Left ventricle myocardium inferior (tissue), 1 donor: ENCODE measurements at regions not wholly inside any gene's neighbourhood (a gene's known extent, or its start where the extent isn't known, plus 50 kb on each side); places are given as distances from the start of the nearest gene placed in this dataset.
A peak's percentile ranks its signal among the peaks of the same experiment; 100 is the strongest.

ENCODE experiments used
- DNase-seq: peaks from one replicate; pipeline ENCODE4 v3.0.0-alpha.2; 2020
- H3K27ac ChIP-seq: fragments of 200-600 bp; replicated peaks from 2 replicates; pipeline ENCODE4 v1.8.0; 2021
- H3K27me3 ChIP-seq: fragments of 200-600 bp; 2 replicates; pipeline ENCODE4 v1.8.0; 2021; ENCODE audit warnings: low read depth
- H3K36me3 ChIP-seq: fragments of 200-600 bp; 2 replicates; pipeline ENCODE4 v1.8.0; 2021
- H3K4me1 ChIP-seq: fragments of 200-600 bp; 2 replicates; pipeline ENCODE4 v1.8.0; 2021
- H3K4me3 ChIP-seq: fragments of 200-600 bp; 2 replicates; pipeline ENCODE4 v1.8.0; 2021; ENCODE audit warnings: mild to moderate bottlenecking, moderate library complexity
- H3K9me3 ChIP-seq: fragments of 200-600 bp; replicated peaks from 2 replicates; pipeline ENCODE4 v1.8.0; 2021
- intact Hi-C: fragments of 100-400 bp; cut with micrococcal nuclease; formaldehyde crosslinking; loops from one replicate; pipeline ENCODE4 v1.11.0; 2022
- TF ChIP-seq, protein P1 (sequence below): fragments of 200-600 bp; IDR thresholded peaks from 2 replicates; pipeline ENCODE4 v1.8.0; 2021; ENCODE audit warnings: antibody characterized with exemption, mild to moderate bottlenecking, borderline replicate concordance
- donor health status: DM: no; HTN: yes; CAD: no; lungs with severe emphysema.

DNA sequence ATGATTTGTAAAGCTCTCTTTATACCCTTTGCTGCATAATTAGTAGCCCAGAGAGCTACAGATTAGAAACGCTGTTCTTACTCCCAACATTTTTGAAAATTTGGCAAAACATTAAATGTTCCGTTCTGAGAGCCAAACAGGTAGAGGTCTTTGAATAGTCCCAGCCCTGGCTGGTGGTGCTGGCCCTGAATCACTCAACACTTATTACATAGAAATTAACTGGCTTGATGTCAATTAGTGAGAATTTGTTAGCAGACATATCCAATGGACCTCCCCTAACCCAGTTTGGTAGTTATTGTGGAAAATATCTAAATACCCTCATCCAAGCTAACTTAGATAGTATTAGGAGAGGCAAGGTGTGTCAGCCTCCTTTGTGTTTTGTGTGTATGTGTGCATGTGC is 440.7 kb downstream of the MTX2 start:
- peaks cover 15% of the 10 kb centered on the region for H3K4me1 ChIP-seq
- TF ChIP-seq, protein P1, sequence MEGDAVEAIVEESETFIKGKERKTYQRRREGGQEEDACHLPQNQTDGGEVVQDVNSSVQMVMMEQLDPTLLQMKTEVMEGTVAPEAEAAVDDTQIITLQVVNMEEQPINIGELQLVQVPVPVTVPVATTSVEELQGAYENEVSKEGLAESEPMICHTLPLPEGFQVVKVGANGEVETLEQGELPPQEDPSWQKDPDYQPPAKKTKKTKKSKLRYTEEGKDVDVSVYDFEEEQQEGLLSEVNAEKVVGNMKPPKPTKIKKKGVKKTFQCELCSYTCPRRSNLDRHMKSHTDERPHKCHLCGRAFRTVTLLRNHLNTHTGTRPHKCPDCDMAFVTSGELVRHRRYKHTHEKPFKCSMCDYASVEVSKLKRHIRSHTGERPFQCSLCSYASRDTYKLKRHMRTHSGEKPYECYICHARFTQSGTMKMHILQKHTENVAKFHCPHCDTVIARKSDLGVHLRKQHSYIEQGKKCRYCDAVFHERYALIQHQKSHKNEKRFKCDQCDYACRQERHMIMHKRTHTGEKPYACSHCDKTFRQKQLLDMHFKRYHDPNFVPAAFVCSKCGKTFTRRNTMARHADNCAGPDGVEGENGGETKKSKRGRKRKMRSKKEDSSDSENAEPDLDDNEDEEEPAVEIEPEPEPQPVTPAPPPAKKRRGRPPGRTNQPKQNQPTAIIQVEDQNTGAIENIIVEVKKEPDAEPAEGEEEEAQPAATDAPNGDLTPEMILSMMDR: no peak
- H3K4me3 ChIP-seq: no peak overlapping the region
- intact Hi-C loops: no loop called here
- no peaks in the 10 kb centered on the region for H3K27me3 ChIP-seq
- H3K9me3 ChIP-seq: no peaks in the 10 kb centered on the region
- no peaks in the 10 kb centered on the region for H3K36me3 ChIP-seq
- peak overlapping the region; percentile 27 for H3K27ac ChIP-seq
- no peak for DNase-seq

DNA sequence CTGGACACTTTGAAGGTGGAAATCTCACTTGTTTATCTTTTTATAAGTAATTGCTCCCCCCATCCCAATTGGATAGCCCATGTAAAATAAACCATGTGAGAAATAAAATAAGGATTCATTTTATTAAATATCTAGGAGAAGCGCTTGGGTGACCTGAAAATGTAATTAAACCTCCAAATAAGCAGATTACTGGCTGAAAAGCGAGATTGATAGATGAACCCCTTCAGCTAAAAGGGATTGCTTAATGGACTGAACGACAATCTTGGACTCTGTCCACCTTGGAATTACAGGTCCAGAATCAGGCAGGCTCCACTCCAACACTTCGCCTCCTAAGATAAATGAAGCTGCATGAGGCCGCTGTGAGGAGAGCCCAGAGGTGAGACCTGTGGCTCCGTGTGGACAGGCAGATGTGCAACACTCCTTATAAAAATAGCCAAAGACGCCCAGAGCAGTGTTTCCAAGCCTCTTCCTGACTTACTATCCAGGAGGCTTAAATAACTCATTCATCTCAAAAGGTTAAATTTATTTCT is 441.5 kb downstream of the MTX2 start:
- intact Hi-C loops: no loop called here
- H3K27ac ChIP-seq: no peak overlapping the region
- no peaks in the 10 kb centered on the region for H3K36me3 ChIP-seq
- TF ChIP-seq, protein P1: no peak
- no peaks in the 10 kb centered on the region for H3K9me3 ChIP-seq
- no peak for DNase-seq
- no peaks in the 10 kb centered on the region for H3K27me3 ChIP-seq
- peaks cover 15% of the 10 kb centered on the region for H3K4me1 ChIP-seq
- H3K4me3 ChIP-seq: no peak overlapping the region

DNA sequence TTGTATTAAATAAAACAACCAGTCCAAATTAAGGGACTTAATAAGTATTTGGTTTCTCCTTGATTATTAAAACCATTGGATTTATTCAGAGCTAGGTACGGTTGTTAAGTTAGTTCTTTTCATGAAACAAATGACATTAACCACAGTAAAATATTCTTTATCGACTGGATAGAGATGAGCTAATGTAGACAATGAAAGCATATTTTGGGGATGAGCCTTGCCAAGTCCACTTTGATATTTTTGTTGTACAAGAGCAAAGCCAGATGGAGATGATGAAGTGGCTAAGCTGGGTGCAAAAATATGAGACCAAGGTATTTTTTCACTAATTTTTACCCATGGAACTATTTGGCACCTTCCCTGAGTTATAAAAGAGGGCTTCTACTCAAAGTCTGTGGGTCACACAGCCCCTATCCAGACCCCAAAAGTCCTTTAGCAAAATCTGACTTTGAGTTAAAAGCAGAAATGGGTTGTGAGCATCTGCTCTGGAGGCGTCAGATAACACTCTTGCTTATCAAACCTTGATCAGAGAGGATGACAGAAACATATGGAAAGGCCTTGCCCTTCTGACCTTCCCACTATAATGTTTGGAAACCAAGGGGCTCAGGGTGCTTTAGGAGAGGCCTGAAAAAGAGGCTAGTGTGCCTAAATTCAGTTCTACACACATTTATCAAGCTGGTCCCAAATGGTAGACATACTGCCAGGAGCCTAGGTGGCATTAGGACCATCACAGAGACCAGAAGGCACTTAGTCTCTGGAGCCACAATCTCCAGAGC is 456.8 kb downstream of the MTX2 start:
- Histone ChIP-seq H3K4me1 (peaks cover 23% of the 10 kb centered on the region), H3K27me3 (no peaks in the 10 kb centered on the region), H3K27ac (no peak overlapping the region), H3K9me3 (no peaks in the 10 kb centered on the region), H3K36me3 (no peaks in the 10 kb centered on the region), H3K4me3 (no peak overlapping the region)
- no peak for DNase-seq
- intact Hi-C loops: no loop called here
- TF ChIP-seq, protein P1: no peak

DNA sequence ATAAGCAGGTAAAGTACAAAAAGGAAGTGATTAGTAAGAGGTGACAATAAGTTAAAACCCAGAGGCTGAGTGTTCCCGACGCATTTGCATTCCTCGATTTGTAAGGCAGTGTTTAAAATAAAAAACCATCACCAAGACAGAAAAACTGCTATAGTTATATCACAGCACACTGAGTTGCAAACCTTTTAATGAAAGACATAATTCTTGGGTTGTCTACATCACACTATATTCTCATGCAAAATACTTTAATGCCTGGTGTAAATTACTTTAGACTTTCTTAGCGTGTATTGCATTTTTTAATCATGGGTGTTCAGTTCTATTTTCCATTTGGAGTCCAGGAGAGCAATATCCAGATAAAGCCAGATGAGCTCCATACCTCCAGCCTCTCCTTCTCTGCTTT is 458.5 kb downstream of the MTX2 start:
- H3K4me3 ChIP-seq: no peak overlapping the region
- H3K27ac ChIP-seq: no peak overlapping the region
- no peak for DNase-seq
- H3K27me3 ChIP-seq: no peaks in the 10 kb centered on the region
- TF ChIP-seq, protein P1: no peak
- H3K4me1 ChIP-seq: peaks cover 31% of the 10 kb centered on the region
- no peaks in the 10 kb centered on the region for H3K9me3 ChIP-seq
- H3K36me3 ChIP-seq: no peaks in the 10 kb centered on the region
- intact Hi-C loops: no loop called here

DNA sequence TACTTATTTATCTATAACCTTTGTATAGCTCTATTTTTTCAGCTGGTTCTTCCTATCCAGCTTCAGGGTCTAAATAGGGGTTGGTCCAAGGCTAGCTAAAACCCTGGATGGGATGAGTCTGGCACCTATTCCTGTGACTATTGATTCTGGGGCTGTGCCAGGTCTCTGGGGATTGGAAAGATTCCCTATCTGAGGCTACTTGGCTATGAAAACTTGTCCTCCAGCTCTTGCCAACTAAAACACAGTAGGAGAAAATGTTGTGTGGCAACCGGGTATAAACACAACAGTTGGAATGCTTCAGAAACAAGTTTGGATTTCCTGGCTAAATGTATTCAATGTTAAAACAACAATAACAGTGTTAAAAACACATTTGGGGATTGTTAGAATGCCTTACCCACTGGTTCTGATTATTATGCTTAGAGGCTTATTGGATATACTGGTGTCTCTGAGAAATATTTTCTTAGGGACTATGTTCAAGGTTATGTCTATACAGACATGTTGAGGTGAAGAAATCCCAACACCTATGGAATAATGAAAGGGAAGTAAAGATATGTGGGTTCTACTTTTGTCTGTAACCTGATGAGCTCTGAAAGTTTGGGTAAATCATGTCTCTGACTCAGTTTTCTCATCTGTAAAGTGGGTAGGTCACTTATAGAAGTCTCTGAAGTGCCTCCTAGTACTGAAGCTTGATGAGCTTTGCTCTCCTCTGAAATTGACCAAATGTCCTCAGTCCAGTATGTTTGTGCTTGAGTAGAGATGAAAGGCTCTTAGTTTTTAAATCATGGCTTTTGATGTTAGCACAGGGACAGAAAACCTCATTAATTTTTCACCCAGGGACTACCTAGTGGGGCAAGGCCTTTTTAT is 460.7 kb downstream of the MTX2 start:
- Histone ChIP-seq H3K27ac (peak overlapping the region; percentile 28), H3K4me3 (no peak overlapping the region), H3K36me3 (no peaks in the 10 kb centered on the region), H3K4me1 (peaks cover 31% of the 10 kb centered on the region), H3K9me3 (peaks cover 9% of the 10 kb centered on the region), H3K27me3 (no peaks in the 10 kb centered on the region)
- intact Hi-C loops: no loop called here
- TF ChIP-seq, protein P1: no peak
- peak; percentile 23 for DNase-seq
